Gastroesophageal sphincter (tissue), 4 donors: ENCODE measurements at regions not wholly inside any gene's neighbourhood (a gene's known extent, or its start where the extent isn't known, plus 50 kb on each side); places are given as distances from the start of the nearest gene placed in this dataset.
"Not testable (repeated sequence)": the region's sequence is repeated elsewhere in the genome, so short reads cannot be mapped to it uniquely, and the experiment has no call there.

Experiments used
- ATAC-seq: fragments of 150-250 bp; one replicate; pipeline ENCODE4 v1.9.1; 2016; ENCODE audit warnings: mild to moderate bottlenecking, moderate library complexity
- H3K27ac ChIP-seq, 4 donors: fragments of 200-600 bp; sonication (generic) in 3 of 4; 1 replicate in 3 of 4; 2 replicates in 1 of 4; pipeline ENCODE4 v1.5.1; 2016 to 2019
- H3K27me3 ChIP-seq: fragments of 200-600 bp; sonication (generic); one replicate; pipeline ENCODE4 v1.5.1; 2019
- H3K36me3 ChIP-seq, 2 donors: fragments of 200-600 bp; sonication (generic); one replicate each; pipeline ENCODE4 v1.5.1; 2019; ENCODE audit warnings: control low read depth in 1 of 2
- H3K4me1 ChIP-seq, 3 donors: fragments of 200-600 bp; sonication (generic); 1 replicate in 2 of 3; 2 replicates in 1 of 3; pipeline ENCODE4 v1.5.1; 2016 to 2019; ENCODE audit warnings: control low read depth in 2 of 3
- H3K4me3 ChIP-seq, 2 donors: fragments of 200-600 bp; sonication (generic); one replicate each; pipeline ENCODE4 v1.5.1; 2019; ENCODE audit warnings: mild to moderate bottlenecking in 1 of 2, moderate library complexity in 1 of 2
- H3K9me3 ChIP-seq, 3 donors: fragments of 200-600 bp; sonication (generic); one replicate each; pipeline ENCODE4 v1.5.1; 2017 to 2019; ENCODE audit warnings: control low read depth in 2 of 3
- CTCF ChIP-seq, 4 experiments: fragments of 200-600 bp in 2 of 4; fragments of 450-650 bp in 2 of 4; sonication (generic) in 1 of 4; IDR thresholded peaks; one replicate each; pipeline ENCODE4 v1.5.1; 2017 to 2019; ENCODE audit warnings: antibody characterized with exemption in 4 of 4, mild to moderate bottlenecking in 2 of 4, moderate library complexity in 2 of 4
- EP300 ChIP-seq: sonication (generic); formaldehyde crosslinking; IDR thresholded peaks from one replicate; pipeline ENCODE4 v1.6.1; 2017; ENCODE audit warnings: antibody characterized with exemption, mild to moderate bottlenecking
- POLR2A ChIP-seq, 2 donors: fragments of 450-650 bp; IDR thresholded peaks; one replicate each; pipeline ENCODE4 v1.6.1; 2017; ENCODE audit warnings: antibody characterized with exemption in 2 of 2, mild to moderate bottlenecking in 2 of 2, moderate library complexity in 1 of 2
- POLR2AphosphoS5 ChIP-seq: sonication (generic); formaldehyde crosslinking; IDR thresholded peaks from one replicate; pipeline ENCODE4 v1.6.1; 2017; ENCODE audit warnings: antibody characterized with exemption
- WGBS, 2 donors: methylation state at CpG; one replicate each; pipeline ENCODE4 v1.1.5; 2018; ENCODE audit warnings: low coverage in 1 of 2; 5-methylcytosine and 5-hydroxymethylcytosine counted together

GRCh38 chr5:135741040-135741439 lies 93.4 kb upstream of the SLC25A48 start:
- no peak overlapping the region for H3K27ac ChIP-seq
- no peaks in the 10 kb centered on the region for H3K36me3 ChIP-seq
- ATAC-seq, result no peak
- no peak overlapping the region for H3K4me3 ChIP-seq
- H3K9me3 ChIP-seq, result peaks cover 0 to 17% (median 0%) of the 10 kb centered on the region in 3 donors
- H3K27me3 ChIP-seq, result no peaks in the 10 kb centered on the region
- WGBS, 2 donors, result 89 to 100% methylated on average over 1 to 2 of the region's 2 CpGs
- H3K4me1 ChIP-seq, result no peaks in the 10 kb centered on the region
- TF ChIP-seq POLR2AphosphoS5, result no peak
- TF ChIP-seq CTCF (IDR thresholded peaks at IDR 0.05), result no peak
- no peak for TF ChIP-seq EP300
- no peak for TF ChIP-seq POLR2A (IDR thresholded peaks at IDR 0.05)

- TF ChIP-seq POLR2A (IDR thresholded peaks at IDR 0.05), result no peak
- no peak for TF ChIP-seq CTCF (IDR thresholded peaks at IDR 0.05)
- no peak for TF ChIP-seq POLR2AphosphoS5
- TF ChIP-seq EP300, result no peak
- no peaks in the 10 kb centered on the region for H3K4me1 ChIP-seq
Measured at GRCh38 chr5:135740475-135740874, 94.0 kb upstream of the SLC25A48 start.

GRCh38 chr5:135739383-135739981 lies 95.0 kb upstream of the SLC25A48 start:
- Histone ChIP-seq H3K4me1 (no peaks in the 10 kb centered on the region), H3K9me3 (peaks cover 0 to 2% (median 0%) of the 10 kb centered on the region in 3 donors), H3K27ac (no peak overlapping the region), H3K36me3 (no peaks in the 10 kb centered on the region), H3K4me3 (no peak overlapping the region), H3K27me3 (no peaks in the 10 kb centered on the region)
- no peak for TF ChIP-seq POLR2AphosphoS5
- TF ChIP-seq EP300, result no peak
- no peak for ATAC-seq
- whole genome bisulfite sequencing, 2 donors, result 14 to 54% methylated on average over 1 to 3 of the region's 3 CpGs

More at GRCh38 chr5:135740475-135740874, 94.0 kb upstream of the SLC25A48 start:
- no peaks in the 10 kb centered on the region for H3K27me3 ChIP-seq
- H3K36me3 ChIP-seq, result no peaks in the 10 kb centered on the region
- ATAC-seq, result no peak
- H3K4me3 ChIP-seq, result no peak overlapping the region
- 43 to 89% methylated on average over 2 of the region's 2 CpGs for WGBS, 2 donors
- no peak overlapping the region for H3K27ac ChIP-seq
- H3K9me3 ChIP-seq, result peaks cover 0 to 12% (median 0%) of the 10 kb centered on the region in 3 donors

DNA sequence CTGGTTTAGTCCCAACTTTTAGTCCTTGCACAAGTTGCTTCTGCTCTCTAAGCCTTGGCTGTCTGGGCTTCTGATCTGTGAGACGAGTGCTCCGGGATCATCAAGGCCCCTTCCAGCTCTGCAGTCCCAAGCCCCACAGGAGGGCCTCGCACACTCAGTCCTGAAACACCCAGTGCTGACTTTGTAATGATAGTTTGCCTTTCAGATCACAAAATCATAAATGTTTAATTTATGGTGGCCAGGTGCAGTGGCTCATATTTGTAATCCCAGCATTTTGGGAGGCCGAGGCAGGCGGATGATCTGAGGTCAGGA lies 95.9 kb upstream of the SLC25A48 start:
- no peaks in the 10 kb centered on the region for H3K4me1 ChIP-seq
- ATAC-seq, result no peak
- WGBS, 2 donors, result 96% methylated on average over 4 to 5 of the region's 5 CpGs

DNA sequence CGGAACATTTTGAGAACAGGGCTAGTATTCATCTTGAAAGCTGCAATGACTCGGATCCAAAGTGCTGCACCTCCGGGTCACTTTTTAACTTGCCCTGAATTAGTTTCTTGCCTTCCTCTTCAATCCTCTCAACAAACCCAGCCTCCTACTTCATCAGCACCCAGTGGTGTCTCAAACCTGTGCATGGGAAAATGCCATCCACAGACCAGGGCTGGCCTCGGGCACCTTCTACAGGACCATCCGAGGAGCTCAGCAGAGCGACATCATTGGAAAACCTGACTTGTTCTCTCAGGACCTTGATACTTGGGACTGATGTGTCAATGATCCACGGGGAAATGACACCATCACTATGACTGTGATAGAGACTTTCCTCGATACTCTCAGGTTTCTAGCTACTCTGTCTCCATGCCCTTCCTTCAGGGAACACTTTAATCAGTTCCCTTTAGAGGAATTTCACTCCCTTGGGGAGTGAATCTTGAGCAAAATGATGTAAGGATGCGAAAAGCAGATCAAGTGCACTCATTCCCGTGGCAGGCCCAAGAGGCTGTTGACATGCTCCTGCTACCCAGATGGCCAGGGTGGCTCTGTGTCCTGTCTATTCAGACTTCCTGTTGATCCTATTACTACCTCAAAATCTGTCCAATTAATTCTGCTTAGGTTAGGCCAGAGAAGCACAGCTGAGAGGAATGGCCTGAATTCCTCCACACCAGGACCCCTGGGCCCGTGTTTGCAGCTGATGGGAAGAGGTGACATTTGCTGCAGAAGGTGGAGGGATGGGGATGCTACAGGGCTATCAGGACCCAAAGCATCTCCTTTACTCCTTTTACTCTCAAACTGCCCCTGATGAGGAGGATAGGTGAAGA lies 96.5 kb upstream of the SLC25A48 start:
- no peaks in the 10 kb centered on the region for H3K4me1 ChIP-seq
- TF ChIP-seq POLR2A (IDR thresholded peaks at IDR 0.05) (no peak), CTCF (IDR thresholded peaks at IDR 0.05) (no peak), EP300 (no peak), POLR2AphosphoS5 (no peak)
- WGBS, 2 donors, result 90% methylated on average over 2 to 9 of the region's 11 CpGs
- H3K36me3 ChIP-seq, result no peaks in the 10 kb centered on the region
- no peaks in the 10 kb centered on the region for H3K27me3 ChIP-seq
- no peak overlapping the region for H3K27ac ChIP-seq
- ATAC-seq, result no peak
- H3K9me3 ChIP-seq, result no peaks in the 10 kb centered on the region
- no peak overlapping the region for H3K4me3 ChIP-seq

More for the DNA sequence above, 95.9 kb upstream of the SLC25A48 start:
- H3K9me3 ChIP-seq, result no peaks in the 10 kb centered on the region
- TF ChIP-seq CTCF (IDR thresholded peaks at IDR 0.05) (no peak), POLR2A (IDR thresholded peaks at IDR 0.05) (no peak), EP300 (no peak), POLR2AphosphoS5 (no peak)
- H3K36me3 ChIP-seq, result no peaks in the 10 kb centered on the region
- no peak overlapping the region for H3K27ac ChIP-seq
- no peak overlapping the region for H3K4me3 ChIP-seq
- no peaks in the 10 kb centered on the region for H3K27me3 ChIP-seq

DNA sequence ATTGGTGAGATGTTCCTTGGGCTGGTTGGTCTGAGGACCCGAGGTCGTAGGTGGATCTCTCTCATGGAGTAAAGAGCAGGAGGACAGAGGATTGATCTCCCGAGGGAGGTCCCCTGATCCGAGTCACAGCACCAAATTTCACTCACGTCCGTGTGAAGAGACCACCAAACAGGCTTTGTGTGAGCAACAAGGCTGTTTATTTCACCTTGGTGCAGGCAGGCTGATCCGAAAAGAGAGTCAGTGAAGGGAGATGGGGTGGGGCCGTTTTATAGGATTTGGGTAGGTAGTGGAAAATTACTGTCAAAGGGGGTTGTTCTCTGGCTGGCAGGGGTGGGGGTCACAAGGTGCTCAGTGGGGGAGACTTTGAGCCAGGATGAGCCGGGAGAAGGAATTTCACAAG lies 97.5 kb upstream of the SLC25A48 start:
- 59 to 84% methylated on average over 6 of the region's 9 CpGs for WGBS, 2 donors
- not testable (repeated sequence) for H3K36me3 ChIP-seq, H3K27me3 ChIP-seq, H3K27ac ChIP-seq, ATAC-seq, H3K9me3 ChIP-seq, H3K4me1 ChIP-seq, H3K4me3 ChIP-seq
